Keratinocyte (primary cell): ENCODE measurements at regions not wholly inside any gene's neighbourhood (a gene's known extent, or its start where the extent isn't known, plus 50 kb on each side); places are given as distances from the start of the nearest gene placed in this dataset.

Source experiments
- DNase-seq: peaks from one replicate; pipeline ENCODE4 v3.0.0-alpha.2; 2011; ENCODE audit warnings: low read depth, missing footprints, low spot score
- FAIRE-seq: peaks from 2 replicates; lab custom pipeline; 2011; peaks lifted over from hg19 to GRCh38; lab: Jason Lieb, UNC
- H2AFZ ChIP-seq: 2 replicates; pipeline ENCODE4 v1.6.0; 2012; ENCODE audit warnings: low read length, control low read depth, inconsistent platforms; ENCODE audit not compliant: control insufficient read depth
- H3K27ac ChIP-seq: 2 replicates; pipeline ENCODE4 v1.5.1; 2011; ENCODE audit warnings: low read length; ENCODE audit not compliant: control insufficient read depth, insufficient read depth
- H3K27me3 ChIP-seq: 3 replicates; pipeline ENCODE4 v1.6.0; 2011; ENCODE audit warnings: low read length; ENCODE audit not compliant: control insufficient read depth, insufficient read depth; ENCODE audit errors: extremely low read depth
- H3K36me3 ChIP-seq, 2 experiments: 2 replicates in 1 of 2; 3 replicates in 1 of 2; pipeline ENCODE4 v1.5.1; 2011; ENCODE audit warnings: low read length in 2 of 2, mild to moderate bottlenecking in 1 of 2; ENCODE audit not compliant: control insufficient read depth in 2 of 2, insufficient read depth in 2 of 2; ENCODE audit errors: extremely low read depth in 1 of 2
- H3K4me1 ChIP-seq: 3 replicates; pipeline ENCODE4 v1.5.1; 2011; ENCODE audit warnings: low read length; ENCODE audit not compliant: control insufficient read depth, insufficient read depth; ENCODE audit errors: extremely low read depth
- H3K4me2 ChIP-seq: 3 replicates; pipeline ENCODE4 v1.6.0; 2011; ENCODE audit warnings: low read depth, low read length; ENCODE audit not compliant: control insufficient read depth, insufficient read depth; ENCODE audit errors: extremely low read depth
- H3K4me3 ChIP-seq, 3 experiments: fragments of 200-600 bp in 1 of 3; sonication (generic) in 1 of 3; 2 replicates in 2 of 3; 3 replicates in 1 of 3; pipeline ENCODE4 v1.5.1; 2011 to 2016; ENCODE audit warnings: low read length in 3 of 3, mild to moderate bottlenecking in 3 of 3, control low read depth in 2 of 3, inconsistent platforms in 1 of 3, low read depth in 1 of 3, mixed read lengths in 1 of 3, mixed run types in 1 of 3, moderate library complexity in 1 of 3; ENCODE audit not compliant: control insufficient read depth in 2 of 3, insufficient read depth in 2 of 3; ENCODE audit errors: extremely low read depth in 1 of 3
- H3K79me2 ChIP-seq: 2 replicates; pipeline ENCODE4 v1.6.0; 2012; ENCODE audit warnings: low read length; ENCODE audit not compliant: control insufficient read depth, insufficient read depth
- H3K9ac ChIP-seq: 3 replicates; pipeline ENCODE4 v1.6.0; 2011; ENCODE audit warnings: low read length; ENCODE audit not compliant: control insufficient read depth, insufficient read depth; ENCODE audit errors: extremely low read depth
- H3K9me1 ChIP-seq: 3 replicates; pipeline ENCODE4 v1.6.0; 2011; ENCODE audit warnings: low read length; ENCODE audit not compliant: control insufficient read depth, insufficient read depth; ENCODE audit errors: extremely low read depth
- H3K9me3 ChIP-seq: 2 replicates; pipeline ENCODE4 v1.5.1; 2012; ENCODE audit warnings: low read depth, low read length; ENCODE audit not compliant: control insufficient read depth
- H4K20me1 ChIP-seq: 3 replicates; pipeline ENCODE4 v1.6.0; 2011; ENCODE audit warnings: low read length; ENCODE audit not compliant: control insufficient read depth, insufficient read depth; ENCODE audit errors: extremely low read depth
- EZH2 ChIP-seq: IDR thresholded peaks from one replicate; pipeline ENCODE4 v1.6.1; 2012; ENCODE audit warnings: inconsistent platforms, mild to moderate bottlenecking, low read length, moderate library complexity
- dilution Hi-C: fragments of 300-500 bp; cut with MboI; formaldehyde crosslinking; loops from one replicate; pipeline ENCODE4 v1.7.0; 2020; ENCODE audit warnings: low sequenced_read_pairs; ENCODE audit not compliant: extremely low pct_ligation_motif_present
- TF ChIP-seq, protein P1 (sequence below), 3 experiments: IDR thresholded peaks in 1 of 3; conservative IDR thresholded peaks in 1 of 3; optimal IDR thresholded peaks in 1 of 3; 2 replicates in 2 of 3; 3 replicates in 1 of 3; pipeline versions ENCODE3 to v1.5.1; 2011; ENCODE audit warnings: low read length in 3 of 3, mild to moderate bottlenecking in 3 of 3, moderate library complexity in 2 of 3, control low read depth in 1 of 3, inconsistent platforms in 1 of 3; ENCODE audit not compliant: insufficient read depth in 2 of 3; ENCODE audit errors: extremely low read depth in 1 of 3

DNA sequence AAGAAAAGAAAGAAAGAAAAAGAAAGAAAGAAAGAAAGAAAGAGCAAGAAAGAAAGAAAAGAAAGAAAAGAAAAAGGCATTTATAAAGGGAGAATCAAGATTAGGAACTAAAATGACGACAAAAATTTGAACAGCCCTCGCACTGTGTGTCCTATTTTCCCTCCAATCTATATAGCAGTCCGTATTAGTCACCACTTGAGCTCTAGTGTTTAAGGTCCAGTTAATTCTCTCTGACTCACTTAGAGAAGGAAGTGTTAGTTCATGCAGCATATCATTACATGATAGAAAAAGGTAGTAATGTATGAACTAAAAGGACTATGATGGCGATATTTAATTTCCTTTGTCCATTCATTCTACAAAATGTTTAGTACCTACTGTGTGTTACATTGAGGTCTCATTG lies 122.7 kb downstream of the CBLL2 start:
- no peak overlapping the region for H3K4me2 ChIP-seq

DNA sequence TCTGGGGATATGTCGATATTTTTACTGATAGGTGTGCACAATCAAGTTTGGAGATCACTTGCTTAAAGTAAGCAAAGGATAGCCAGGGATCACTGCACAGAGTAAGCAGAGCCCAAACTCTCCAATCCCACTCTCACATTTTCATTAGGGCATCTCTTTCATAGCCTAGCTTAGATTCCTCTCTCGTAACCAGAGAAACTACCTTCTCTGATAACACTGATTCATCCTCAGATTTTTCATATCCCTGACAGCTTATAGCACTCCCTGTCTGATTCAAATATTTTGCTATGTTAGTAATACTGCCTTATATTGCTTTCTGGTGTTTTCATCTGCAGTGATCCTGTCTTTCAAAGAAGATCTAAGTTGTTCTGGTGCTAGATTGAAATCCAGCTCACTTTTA lies 123.7 kb downstream of the CBLL2 start:
- no peak for FAIRE-seq
- Histone ChIP-seq H3K9me3 (no peaks in the 10 kb centered on the region), H2AFZ (no peak overlapping the region), H3K4me2 (no peak overlapping the region), H3K27ac (no peak overlapping the region), H3K9me1 (no peaks in the 10 kb centered on the region), H3K9ac (no peak overlapping the region), H4K20me1 (no peaks in the 10 kb centered on the region), H3K4me1 (peaks cover 3% of the 10 kb centered on the region), H3K27me3 (no peaks in the 10 kb centered on the region), H3K79me2 (no peaks in the 10 kb centered on the region), H3K36me3 (no peaks in the 10 kb centered on the region), H3K4me3 (no peak overlapping the region)
- dilution Hi-C loops = no loop called here
- DNase-seq = no peak
- TF ChIP-seq, protein P1, sequence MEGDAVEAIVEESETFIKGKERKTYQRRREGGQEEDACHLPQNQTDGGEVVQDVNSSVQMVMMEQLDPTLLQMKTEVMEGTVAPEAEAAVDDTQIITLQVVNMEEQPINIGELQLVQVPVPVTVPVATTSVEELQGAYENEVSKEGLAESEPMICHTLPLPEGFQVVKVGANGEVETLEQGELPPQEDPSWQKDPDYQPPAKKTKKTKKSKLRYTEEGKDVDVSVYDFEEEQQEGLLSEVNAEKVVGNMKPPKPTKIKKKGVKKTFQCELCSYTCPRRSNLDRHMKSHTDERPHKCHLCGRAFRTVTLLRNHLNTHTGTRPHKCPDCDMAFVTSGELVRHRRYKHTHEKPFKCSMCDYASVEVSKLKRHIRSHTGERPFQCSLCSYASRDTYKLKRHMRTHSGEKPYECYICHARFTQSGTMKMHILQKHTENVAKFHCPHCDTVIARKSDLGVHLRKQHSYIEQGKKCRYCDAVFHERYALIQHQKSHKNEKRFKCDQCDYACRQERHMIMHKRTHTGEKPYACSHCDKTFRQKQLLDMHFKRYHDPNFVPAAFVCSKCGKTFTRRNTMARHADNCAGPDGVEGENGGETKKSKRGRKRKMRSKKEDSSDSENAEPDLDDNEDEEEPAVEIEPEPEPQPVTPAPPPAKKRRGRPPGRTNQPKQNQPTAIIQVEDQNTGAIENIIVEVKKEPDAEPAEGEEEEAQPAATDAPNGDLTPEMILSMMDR (optimal IDR thresholded peaks at IDR 0.05 in 1 of 3, IDR thresholded peaks at IDR 0.05 in 1 of 3, conservative IDR thresholded peaks at IDR 0.05 in 1 of 3; ENCODE audit: extremely low read depth in 1 of 3, insufficient read depth in 2 of 3, low read length in 3 of 3) = no peak
- TF ChIP-seq EZH2 = no peak

More for the DNA sequence above, 122.7 kb downstream of the CBLL2 start:
- peaks cover 3% of the 10 kb centered on the region for H3K4me1 ChIP-seq
- TF ChIP-seq, protein P1 (optimal IDR thresholded peaks at IDR 0.05 in 1 of 3, IDR thresholded peaks at IDR 0.05 in 1 of 3, conservative IDR thresholded peaks at IDR 0.05 in 1 of 3; ENCODE audit: extremely low read depth in 1 of 3, insufficient read depth in 2 of 3, low read length in 3 of 3) = no peak
- TF ChIP-seq EZH2 = no peak
- H3K79me2 ChIP-seq = no peaks in the 10 kb centered on the region
- no peak overlapping the region for H2AFZ ChIP-seq
- H3K36me3 ChIP-seq = no peaks in the 10 kb centered on the region
- DNase-seq (no peak), FAIRE-seq (no peak)
- H3K9me3 ChIP-seq = no peaks in the 10 kb centered on the region
- dilution Hi-C loops = no loop called here
- no peaks in the 10 kb centered on the region for H3K9me1 ChIP-seq
- H3K27me3 ChIP-seq = no peaks in the 10 kb centered on the region
- no peaks in the 10 kb centered on the region for H4K20me1 ChIP-seq
- H3K4me3 ChIP-seq = no peak overlapping the region
- H3K27ac ChIP-seq = no peak overlapping the region
- no peak overlapping the region for H3K9ac ChIP-seq
